ENCODE measurements at regions not wholly inside any gene's neighbourhood (a gene's known extent, or its start where the extent isn't known, plus 50 kb on each side); places are given as distances from the start of the nearest gene placed in this dataset.
A peak's percentile ranks its signal among the peaks of the same experiment; 100 is the strongest.

DNA sequence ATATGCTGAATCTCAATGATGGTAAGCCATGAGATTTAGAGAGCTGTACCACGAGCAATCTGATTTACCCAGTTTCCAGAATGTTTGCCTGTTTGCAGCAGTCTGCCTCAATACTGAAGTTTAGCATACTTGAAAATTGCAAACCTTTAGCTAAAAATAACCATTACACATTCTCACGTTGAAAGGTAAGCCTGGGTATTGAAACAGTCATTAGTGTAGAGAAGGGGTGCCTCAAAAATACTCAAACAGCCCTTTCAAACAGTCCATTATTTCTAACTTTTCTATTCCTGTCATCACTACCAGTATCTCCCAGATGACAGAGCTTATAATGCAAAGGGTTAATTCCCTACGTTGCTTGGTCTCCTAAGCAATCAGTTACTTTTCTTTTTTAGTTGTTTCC lies 111.8 kb upstream of the MBNL1 start:
- no peaks in the 10 kb centered on the region for H3K9me3 ChIP-seq (ENCODE audit: low read depth, low read length)
- TF ChIP-seq, protein P1, sequence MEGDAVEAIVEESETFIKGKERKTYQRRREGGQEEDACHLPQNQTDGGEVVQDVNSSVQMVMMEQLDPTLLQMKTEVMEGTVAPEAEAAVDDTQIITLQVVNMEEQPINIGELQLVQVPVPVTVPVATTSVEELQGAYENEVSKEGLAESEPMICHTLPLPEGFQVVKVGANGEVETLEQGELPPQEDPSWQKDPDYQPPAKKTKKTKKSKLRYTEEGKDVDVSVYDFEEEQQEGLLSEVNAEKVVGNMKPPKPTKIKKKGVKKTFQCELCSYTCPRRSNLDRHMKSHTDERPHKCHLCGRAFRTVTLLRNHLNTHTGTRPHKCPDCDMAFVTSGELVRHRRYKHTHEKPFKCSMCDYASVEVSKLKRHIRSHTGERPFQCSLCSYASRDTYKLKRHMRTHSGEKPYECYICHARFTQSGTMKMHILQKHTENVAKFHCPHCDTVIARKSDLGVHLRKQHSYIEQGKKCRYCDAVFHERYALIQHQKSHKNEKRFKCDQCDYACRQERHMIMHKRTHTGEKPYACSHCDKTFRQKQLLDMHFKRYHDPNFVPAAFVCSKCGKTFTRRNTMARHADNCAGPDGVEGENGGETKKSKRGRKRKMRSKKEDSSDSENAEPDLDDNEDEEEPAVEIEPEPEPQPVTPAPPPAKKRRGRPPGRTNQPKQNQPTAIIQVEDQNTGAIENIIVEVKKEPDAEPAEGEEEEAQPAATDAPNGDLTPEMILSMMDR (IDR thresholded peaks at IDR 0.05; ENCODE audit: extremely low read depth, low read depth, low read length) = no peak
- no peak overlapping the region for H3K4me2 ChIP-seq (ENCODE audit: insufficient read depth, low read length)
- no peak overlapping the region for H3K27ac ChIP-seq (ENCODE audit: low read depth, low read length)
- peak overlapping the region; percentile 71 for H2AFZ ChIP-seq (ENCODE audit: low read length)
- no peaks in the 10 kb centered on the region for H3K27me3 ChIP-seq (ENCODE audit: insufficient read depth, low read length)
- peaks cover 33% of the 10 kb centered on the region for H3K4me1 ChIP-seq (ENCODE audit: insufficient read depth, low read length)
- DNase-seq (ENCODE audit: insufficient read length, low spot score, missing footprints) = no peak
- H3K79me2 ChIP-seq (ENCODE audit: insufficient read depth, low read length) = no peaks in the 10 kb centered on the region
- H3K36me3 ChIP-seq (ENCODE audit: insufficient read depth, low read length) = no peaks in the 10 kb centered on the region
- no peak overlapping the region for H3K4me3 ChIP-seq (ENCODE audit: insufficient read depth, low read length)
- no peaks in the 10 kb centered on the region for H4K20me1 ChIP-seq (ENCODE audit: insufficient read depth, low read length)

DNA sequence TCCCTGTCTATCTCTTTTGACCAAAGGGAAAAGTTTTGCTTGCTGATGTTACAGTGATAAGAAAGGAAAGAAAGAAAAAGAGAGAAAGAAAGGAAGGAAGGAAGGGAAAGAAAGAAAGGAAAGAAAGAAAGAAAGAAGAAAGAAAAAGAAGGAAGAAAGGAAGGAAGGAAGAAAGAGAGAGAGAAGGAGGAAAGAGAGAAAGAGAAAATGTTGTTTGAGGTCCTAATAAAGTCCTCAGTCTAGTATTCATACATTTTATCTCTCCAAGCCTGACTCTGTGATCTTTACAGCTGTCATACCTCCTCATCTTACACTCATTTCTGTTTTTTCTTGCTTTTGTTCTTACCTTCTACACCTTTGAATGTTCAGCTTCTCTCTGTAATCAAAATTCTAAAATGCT lies 111.4 kb upstream of the MBNL1 start:
- Histone ChIP-seq H3K27me3 (ENCODE audit: insufficient read depth, low read length) (no peaks in the 10 kb centered on the region), H2AFZ (ENCODE audit: low read length) (peak overlapping the region; percentile 71), H3K9me3 (ENCODE audit: low read depth, low read length) (no peaks in the 10 kb centered on the region), H4K20me1 (ENCODE audit: insufficient read depth, low read length) (no peaks in the 10 kb centered on the region), H3K4me3 (ENCODE audit: insufficient read depth, low read length) (no peak overlapping the region), H3K36me3 (ENCODE audit: insufficient read depth, low read length) (no peaks in the 10 kb centered on the region), H3K27ac (ENCODE audit: low read depth, low read length) (no peak overlapping the region), H3K4me1 (ENCODE audit: insufficient read depth, low read length) (peaks cover 33% of the 10 kb centered on the region), H3K4me2 (ENCODE audit: insufficient read depth, low read length) (peak overlapping the region; percentile 7), H3K79me2 (ENCODE audit: insufficient read depth, low read length) (no peaks in the 10 kb centered on the region)
- TF ChIP-seq, protein P1 (IDR thresholded peaks at IDR 0.05; ENCODE audit: extremely low read depth, low read depth, low read length) = no peak
- DNase-seq (ENCODE audit: insufficient read length, low spot score, missing footprints) = no peak

DNA sequence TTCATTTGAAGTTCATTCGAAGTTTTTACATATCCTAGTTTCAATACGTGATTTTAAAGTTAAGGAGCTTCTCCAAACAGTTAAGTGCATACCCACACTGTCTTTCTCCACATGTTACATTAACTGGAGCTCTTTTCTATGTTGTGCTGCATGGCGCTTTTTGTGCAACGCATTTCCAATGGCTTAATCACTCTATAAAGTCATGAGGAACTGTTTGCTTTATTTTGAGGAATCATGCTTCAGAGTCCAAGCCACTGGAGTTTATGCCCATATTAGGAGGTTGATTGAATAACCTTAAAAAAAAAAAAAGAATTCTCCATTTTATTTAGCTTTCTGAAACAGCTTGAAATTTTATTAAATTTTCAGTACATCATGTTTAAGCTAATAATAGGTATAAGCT lies 109.4 kb upstream of the MBNL1 start:
- TF ChIP-seq, protein P1 (IDR thresholded peaks at IDR 0.05; ENCODE audit: extremely low read depth, low read depth, low read length) = no peak
- Histone ChIP-seq H2AFZ (ENCODE audit: low read length) (no peak overlapping the region), H3K27me3 (ENCODE audit: insufficient read depth, low read length) (no peaks in the 10 kb centered on the region), H3K9me3 (ENCODE audit: low read depth, low read length) (no peaks in the 10 kb centered on the region), H3K79me2 (ENCODE audit: insufficient read depth, low read length) (no peaks in the 10 kb centered on the region), H3K4me2 (ENCODE audit: insufficient read depth, low read length) (peak overlapping the region; percentile 39), H3K4me1 (ENCODE audit: insufficient read depth, low read length) (peaks cover 33% of the 10 kb centered on the region), H3K4me3 (ENCODE audit: insufficient read depth, low read length) (no peak overlapping the region), H3K27ac (ENCODE audit: low read depth, low read length) (peak overlapping the region; percentile 77), H4K20me1 (ENCODE audit: insufficient read depth, low read length) (no peaks in the 10 kb centered on the region), H3K36me3 (ENCODE audit: insufficient read depth, low read length) (no peaks in the 10 kb centered on the region)
- peak; percentile 80 for DNase-seq (ENCODE audit: insufficient read length, low spot score, missing footprints)

DNA sequence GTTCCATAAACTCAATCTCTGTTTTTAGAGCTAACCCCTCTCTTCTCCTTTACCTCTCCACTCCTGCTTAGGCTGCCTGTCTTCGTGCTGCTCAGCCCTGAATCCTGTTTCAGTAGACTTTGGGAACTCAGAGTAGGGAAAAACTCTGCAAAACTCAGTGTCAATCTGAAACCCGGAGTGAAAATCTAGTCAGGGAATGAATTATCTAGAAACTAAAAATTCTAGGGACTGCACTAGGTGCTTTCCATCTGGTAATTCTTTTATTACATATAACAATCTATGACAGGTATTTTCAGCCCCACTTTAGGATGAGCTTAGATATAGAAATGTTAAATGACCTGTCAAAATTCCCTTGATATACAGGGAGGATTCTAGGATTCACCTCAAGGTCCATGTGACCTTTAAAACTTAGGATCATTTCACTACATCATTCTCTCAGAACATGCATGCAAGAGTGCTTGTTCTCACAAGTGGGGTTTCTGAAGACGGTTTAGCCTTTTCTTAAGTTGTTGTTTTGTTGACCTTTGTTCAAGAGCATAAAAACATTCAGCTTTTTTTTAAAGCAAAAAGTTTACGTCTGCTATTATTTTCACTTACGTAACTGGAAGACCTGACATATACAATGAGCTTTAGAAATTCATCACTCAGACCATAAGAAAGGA lies 108.2 kb upstream of the MBNL1 start:
- Histone ChIP-seq H4K20me1 (ENCODE audit: insufficient read depth, low read length) (no peaks in the 10 kb centered on the region), H3K4me3 (ENCODE audit: insufficient read depth, low read length) (no peak overlapping the region), H2AFZ (ENCODE audit: low read length) (peak overlapping the region; percentile 67), H3K27ac (ENCODE audit: low read depth, low read length) (no peak overlapping the region), H3K4me1 (ENCODE audit: insufficient read depth, low read length) (peaks cover 26% of the 10 kb centered on the region), H3K4me2 (ENCODE audit: insufficient read depth, low read length) (no peak overlapping the region), H3K79me2 (ENCODE audit: insufficient read depth, low read length) (no peaks in the 10 kb centered on the region), H3K36me3 (ENCODE audit: insufficient read depth, low read length) (no peaks in the 10 kb centered on the region), H3K9me3 (ENCODE audit: low read depth, low read length) (no peaks in the 10 kb centered on the region), H3K27me3 (ENCODE audit: insufficient read depth, low read length) (no peaks in the 10 kb centered on the region)
- TF ChIP-seq, protein P1 (IDR thresholded peaks at IDR 0.05; ENCODE audit: extremely low read depth, low read depth, low read length) = no peak
- DNase-seq (ENCODE audit: insufficient read length, low spot score, missing footprints) = no peak
